Inflammatory macrophage (primary cell): ENCODE measurements at regions not wholly inside any gene's neighbourhood (a gene's known extent, or its start where the extent isn't known, plus 50 kb on each side); places are given as distances from the start of the nearest gene placed in this dataset.

Experiments used
- DNase-seq, 2 donors: peaks; one replicate each; pipeline ENCODE4 v3.0.0-alpha.2; 2020 to 2022

- peak in 1 of 2 donors; percentile 5 for DNase-seq
These were observed 53.2 kb upstream of the SYPL1 start for GRCh38 chr7:106165337-106165736.

DNA sequence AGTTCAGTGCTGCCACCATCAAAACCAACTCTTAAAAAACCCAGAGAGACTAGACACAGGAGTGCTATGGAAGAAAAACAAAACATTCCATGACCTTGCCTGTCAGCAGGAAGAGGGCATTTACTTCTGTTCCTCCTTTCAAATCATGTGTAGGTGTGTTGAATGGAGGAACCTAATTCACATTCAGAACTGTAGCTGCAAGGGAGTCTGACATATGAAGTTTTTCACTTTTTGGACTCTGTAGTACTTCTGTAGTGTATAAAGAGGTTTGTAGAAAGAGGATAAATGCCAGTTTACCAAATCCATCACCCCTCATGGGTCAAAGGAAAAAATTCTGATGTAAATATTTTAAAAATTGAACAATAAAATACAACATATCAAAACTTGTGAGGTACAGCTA is 51.1 kb upstream of the SYPL1 start:
- no peak for DNase-seq
